ENCODE measurements at regions not wholly inside any gene's neighbourhood (a gene's known extent, or its start where the extent isn't known, plus 50 kb on each side); places are given as distances from the start of the nearest gene placed in this dataset.

- H3K9me3 ChIP-seq: no peaks in the 10 kb centered on the region
- no peak overlapping the region for H3K4me3 ChIP-seq
- H3K36me3 ChIP-seq: no peaks in the 10 kb centered on the region
- no peak for TF ChIP-seq CTCF (IDR thresholded peaks at IDR 0.05)
- no peak for DNase-seq
- ATAC-seq: no peak
- H3K27ac ChIP-seq: no peak overlapping the region
- H3K4me1 ChIP-seq: peaks cover 0 to 7% (median 0%) of the 10 kb centered on the region in 9 donors
- intact Hi-C loops (cut with DNase I): no loop called here
- H3K27me3 ChIP-seq: no peaks in the 10 kb centered on the region
- 57 to 66% methylated on average over 5 of the region's 5 CpGs for WGBS, 2 donors
Observed at GRCh38 chr3:66625505-66626216, 124.8 kb upstream of the LRIG1 start.

- H3K36me3 ChIP-seq: no peaks in the 10 kb centered on the region
- DNase-seq: no peak
- H3K27ac ChIP-seq: no peak overlapping the region
- H3K27me3 ChIP-seq: no peaks in the 10 kb centered on the region
- TF ChIP-seq CTCF (IDR thresholded peaks at IDR 0.05): no peak
- intact Hi-C loops (cut with DNase I): no loop called here
- 54 to 61% methylated on average over 8 of the region's 8 CpGs for WGBS, 2 donors
- ATAC-seq: no peak
- H3K4me1 ChIP-seq: peaks cover 0 to 12% (median 3%) of the 10 kb centered on the region in 9 donors
- H3K9me3 ChIP-seq: no peaks in the 10 kb centered on the region
- H3K4me3 ChIP-seq: no peak overlapping the region
Observed at GRCh38 chr3:66629150-66629981, 128.5 kb upstream of the LRIG1 start.

DNA sequence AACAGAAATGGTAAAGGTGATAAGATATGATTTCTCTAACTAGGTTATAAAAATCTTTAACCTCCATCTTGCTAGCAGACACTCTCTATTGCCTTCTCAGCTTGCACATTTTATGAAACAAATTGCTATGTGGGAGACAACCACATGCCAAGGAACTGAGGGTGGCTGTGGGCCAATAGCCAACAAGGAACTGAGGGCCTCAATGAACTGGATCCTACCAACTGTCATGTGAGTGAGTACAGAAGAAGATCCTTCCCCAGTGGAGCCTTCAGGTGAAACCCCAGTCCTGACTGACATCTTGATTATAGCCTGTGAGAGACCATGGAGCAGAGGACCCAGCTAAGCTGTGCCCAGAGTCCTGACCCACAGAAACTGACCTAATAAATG, 129.2 kb upstream of the LRIG1 start:
- TF ChIP-seq CTCF (IDR thresholded peaks at IDR 0.05): no peak
- H3K4me1 ChIP-seq: peaks cover 0 to 10% (median 3%) of the 10 kb centered on the region in 9 donors
- intact Hi-C loops (cut with DNase I): no loop called here
- ATAC-seq: no peak
- no peak overlapping the region for H3K27ac ChIP-seq
- H3K27me3 ChIP-seq: no peaks in the 10 kb centered on the region
- H3K4me3 ChIP-seq: no peak overlapping the region
- H3K9me3 ChIP-seq: no peaks in the 10 kb centered on the region
- no peak for DNase-seq
- H3K36me3 ChIP-seq: no peaks in the 10 kb centered on the region

- Histone ChIP-seq H3K4me1 (peaks cover 0 to 9% (median 0%) of the 10 kb centered on the region in 9 donors), H3K27ac (peak overlapping the region in 1 of 10 donors; percentile 14), H3K36me3 (no peaks in the 10 kb centered on the region), H3K4me3 (no peak overlapping the region), H3K9me3 (no peaks in the 10 kb centered on the region), H3K27me3 (no peaks in the 10 kb centered on the region)
- peak in 6 of 8 donors; percentile 16 to 87 (median 70) for ATAC-seq
- peak in 1 of 2 donors; percentile 40 for DNase-seq
- no peak for TF ChIP-seq CTCF (IDR thresholded peaks at IDR 0.05)
- intact Hi-C loops (cut with DNase I): no loop called here
- WGBS, 2 donors: 68 to 73% methylated on average over 6 of the region's 6 CpGs
Observed at GRCh38 chr3:66633402-66634381, 132.9 kb upstream of the LRIG1 start.

All from heart right ventricle (tissue), 16 donors.